RWPE2 (cell line): ENCODE measurements at regions not wholly inside any gene's neighbourhood (a gene's known extent, or its start where the extent isn't known, plus 50 kb on each side); places are given as distances from the start of the nearest gene placed in this dataset.
A peak's percentile ranks its signal among the peaks of the same experiment; 100 is the strongest.

Experiments used
- ATAC-seq: fragments of 200-7000 bp; cut with Tn5 transposase; 3 replicates; pipeline ENCODE4 v1.9.1; 2021; ENCODE audit warnings: low read depth
- DNase-seq: peaks from one replicate; pipeline ENCODE4 v3.0.0-alpha.2; 2020; ENCODE audit warnings: low spot score
- H3K27ac ChIP-seq: fragments of 450-650 bp; 2 replicates; pipeline ENCODE4 v1.5.1; 2017; ENCODE audit warnings: mild to moderate bottlenecking; ENCODE audit not compliant: poor library complexity, severe bottlenecking
- H3K27me3 ChIP-seq: fragments of 250-450 bp; sonication (Bioruptor Pico); 2 replicates; pipeline ENCODE4 v1.5.1; 2021; ENCODE audit warnings: mild to moderate bottlenecking, moderate library complexity; ENCODE audit not compliant: insufficient read depth, poor library complexity, severe bottlenecking
- H3K36me3 ChIP-seq: fragments of 250-450 bp; sonication (Bioruptor Pico); 2 replicates; pipeline ENCODE4 v1.5.1; 2020; ENCODE audit warnings: low read depth, mild to moderate bottlenecking, moderate library complexity
- H3K4me1 ChIP-seq: fragments of 250-450 bp; sonication (Bioruptor Pico); 2 replicates; pipeline ENCODE4 v1.5.1; 2021; ENCODE audit warnings: mild to moderate bottlenecking, moderate library complexity; ENCODE audit not compliant: insufficient read depth, poor library complexity, severe bottlenecking
- H3K4me3 ChIP-seq: fragments of 250-450 bp; sonication (Bioruptor Pico); 2 replicates; pipeline ENCODE4 v1.5.1; 2021; ENCODE audit warnings: mild to moderate bottlenecking, moderate library complexity; ENCODE audit not compliant: severe bottlenecking
- H3K9me3 ChIP-seq: fragments of 250-450 bp; sonication (Bioruptor Pico); 2 replicates; pipeline ENCODE4 v1.5.1; 2021; ENCODE audit warnings: mild to moderate bottlenecking, moderate library complexity; ENCODE audit not compliant: severe bottlenecking
- TF ChIP-seq, protein P1 (sequence below): fragments of 450-650 bp; IDR thresholded peaks from one replicate; pipeline ENCODE4 v1.5.1; 2017; ENCODE audit warnings: mild to moderate bottlenecking, moderate library complexity; ENCODE audit not compliant: poor library complexity, severe bottlenecking

GRCh38 chr6:22424196-22424595 lies 127.4 kb upstream of the PRL start:
- ATAC-seq (no peak), DNase-seq (no peak)
- TF ChIP-seq, protein P1, sequence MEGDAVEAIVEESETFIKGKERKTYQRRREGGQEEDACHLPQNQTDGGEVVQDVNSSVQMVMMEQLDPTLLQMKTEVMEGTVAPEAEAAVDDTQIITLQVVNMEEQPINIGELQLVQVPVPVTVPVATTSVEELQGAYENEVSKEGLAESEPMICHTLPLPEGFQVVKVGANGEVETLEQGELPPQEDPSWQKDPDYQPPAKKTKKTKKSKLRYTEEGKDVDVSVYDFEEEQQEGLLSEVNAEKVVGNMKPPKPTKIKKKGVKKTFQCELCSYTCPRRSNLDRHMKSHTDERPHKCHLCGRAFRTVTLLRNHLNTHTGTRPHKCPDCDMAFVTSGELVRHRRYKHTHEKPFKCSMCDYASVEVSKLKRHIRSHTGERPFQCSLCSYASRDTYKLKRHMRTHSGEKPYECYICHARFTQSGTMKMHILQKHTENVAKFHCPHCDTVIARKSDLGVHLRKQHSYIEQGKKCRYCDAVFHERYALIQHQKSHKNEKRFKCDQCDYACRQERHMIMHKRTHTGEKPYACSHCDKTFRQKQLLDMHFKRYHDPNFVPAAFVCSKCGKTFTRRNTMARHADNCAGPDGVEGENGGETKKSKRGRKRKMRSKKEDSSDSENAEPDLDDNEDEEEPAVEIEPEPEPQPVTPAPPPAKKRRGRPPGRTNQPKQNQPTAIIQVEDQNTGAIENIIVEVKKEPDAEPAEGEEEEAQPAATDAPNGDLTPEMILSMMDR = no peak
- Histone ChIP-seq H3K27ac (no peak overlapping the region), H3K4me3 (no peak overlapping the region), H3K36me3 (no peaks in the 10 kb centered on the region), H3K4me1 (peaks cover 8% of the 10 kb centered on the region), H3K27me3 (no peaks in the 10 kb centered on the region), H3K9me3 (peaks cover 5% of the 10 kb centered on the region)

- ATAC-seq (no peak), DNase-seq (no peak)
Observed at GRCh38 chr6:22432060-22432459, 135.2 kb upstream of the PRL start.

GRCh38 chr6:22433745-22434144 lies 135.6 kb upstream of the HDGFL1 start:
- TF ChIP-seq, protein P1 = no peak
- no peak for DNase-seq
- no peak overlapping the region for H3K4me3 ChIP-seq

More at GRCh38 chr6:22432060-22432459, 135.2 kb upstream of the PRL start:
- no peaks in the 10 kb centered on the region for H3K9me3 ChIP-seq
- no peaks in the 10 kb centered on the region for H3K36me3 ChIP-seq
- no peaks in the 10 kb centered on the region for H3K27me3 ChIP-seq
- no peak overlapping the region for H3K4me3 ChIP-seq
- H3K27ac ChIP-seq = no peak overlapping the region
- TF ChIP-seq, protein P1 = no peak
- peaks cover 11% of the 10 kb centered on the region for H3K4me1 ChIP-seq

GRCh38 chr6:22435151-22435550 lies 134.2 kb upstream of the HDGFL1 start:
- TF ChIP-seq, protein P1 = no peak
- ATAC-seq = no peak

More at GRCh38 chr6:22433745-22434144, 135.6 kb upstream of the HDGFL1 start:
- H3K27ac ChIP-seq = no peak overlapping the region
- no peaks in the 10 kb centered on the region for H3K27me3 ChIP-seq
- H3K9me3 ChIP-seq = no peaks in the 10 kb centered on the region
- ATAC-seq = no peak
- H3K4me1 ChIP-seq = peaks cover 11% of the 10 kb centered on the region
- no peaks in the 10 kb centered on the region for H3K36me3 ChIP-seq

GRCh38 chr6:22436134-22436533 lies 133.2 kb upstream of the HDGFL1 start:
- Histone ChIP-seq H3K4me1 (peaks cover 11% of the 10 kb centered on the region), H3K27ac (peak overlapping the region; percentile 22), H3K36me3 (no peaks in the 10 kb centered on the region), H3K27me3 (no peaks in the 10 kb centered on the region), H3K4me3 (no peak overlapping the region), H3K9me3 (no peaks in the 10 kb centered on the region)
- TF ChIP-seq, protein P1 = no peak
- ATAC-seq (peak; percentile 91), DNase-seq (no peak)

More at GRCh38 chr6:22435151-22435550, 134.2 kb upstream of the HDGFL1 start:
- H3K4me3 ChIP-seq = no peak overlapping the region
- peaks cover 11% of the 10 kb centered on the region for H3K4me1 ChIP-seq
- H3K9me3 ChIP-seq = no peaks in the 10 kb centered on the region
- H3K27ac ChIP-seq = peak overlapping the region; percentile 22
- H3K27me3 ChIP-seq = no peaks in the 10 kb centered on the region
- no peak for DNase-seq
- H3K36me3 ChIP-seq = no peaks in the 10 kb centered on the region
